ENCODE measurements at regions not wholly inside any gene's neighbourhood (a gene's known extent, or its start where the extent isn't known, plus 50 kb on each side); places are given as distances from the start of the nearest gene placed in this dataset.

GRCh38 chr2:226211439-226211838, 588.2 kb downstream of the IRS1 start:
- ATAC-seq (no peak), FAIRE-seq (no peak), DNase-seq (ENCODE audit: low spot score) (no peak)
- ChIA-PET CTCF (ENCODE audit: low intra/inter-chr PET ratio, low total read pairs) (no interaction called here), POLR2A (no interaction called here)
- TF ChIP-seq NR2C2 (CRISPR knock-in tag; IDR thresholded peaks at IDR 0.05; ENCODE audit: borderline replicate concordance) (no peak), SOX13 (IDR thresholded peaks at IDR 0.05) (no peak), SOX13 (CRISPR knock-in tag; conservative IDR thresholded peaks at IDR 0.05 in 1 of 2, IDR thresholded peaks at IDR 0.05 in 1 of 2) (peak in 1 of 2 experiments; percentile 79; a peak in 2 of 4 replicates), ZNF501 (CRISPR knock-in tag; IDR thresholded peaks at IDR 0.05) (no peak), CCDC6 (CRISPR knock-in tag; IDR thresholded peaks at IDR 0.05) (no peak), SOX5 (CRISPR knock-in tag; IDR thresholded peaks at IDR 0.05; ENCODE audit: borderline replicate concordance) (peak; percentile 36; the same call in 1 of the 2 replicates), KAT8 (CRISPR knock-in tag; IDR thresholded peaks at IDR 0.05) (no peak)
- TF ChIP-seq, protein P1, sequence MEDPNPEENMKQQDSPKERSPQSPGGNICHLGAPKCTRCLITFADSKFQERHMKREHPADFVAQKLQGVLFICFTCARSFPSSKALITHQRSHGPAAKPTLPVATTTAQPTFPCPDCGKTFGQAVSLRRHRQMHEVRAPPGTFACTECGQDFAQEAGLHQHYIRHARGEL (CRISPR knock-in tag; IDR thresholded peaks at IDR 0.05), result no peak
- Histone ChIP-seq H3K79me2 (ENCODE audit: insufficient read depth, low read length) (no peaks in the 10 kb centered on the region), H3K27me3 (ENCODE audit: control insufficient read depth in 1 of 2, insufficient read depth in 2 of 2, low read length in 2 of 2) (no peaks in the 10 kb centered on the region), H4K20me1 (ENCODE audit: insufficient read depth, low read length) (no peaks in the 10 kb centered on the region), H3K9me3 (ENCODE audit: low read length) (no peaks in the 10 kb centered on the region), H3K27ac (ENCODE audit: extremely low read length, insufficient read depth, low read length) (no peak overlapping the region), H2AFZ (ENCODE audit: low read length) (no peak overlapping the region), H3K36me3 (replicated peaks in 1 of 2; ENCODE audit: control insufficient read depth in 1 of 2, insufficient read depth in 2 of 2, low read length in 2 of 2) (no peaks in the 10 kb centered on the region), H3K9ac (ENCODE audit: insufficient read depth, low read depth, low read length) (no peak overlapping the region), H3K4me1 (ENCODE audit: insufficient read depth, low read length) (0 out of 2 replicates have a peak, but pooled peaks cover 10% of the 10 kb centered on the region), H3K4me2 (ENCODE audit: low read depth, low read length) (no peak overlapping the region), H3K4me3 (replicated peaks in 1 of 3; ENCODE audit: insufficient read depth in 1 of 3, low read depth in 2 of 3, low read length in 3 of 3) (no peak overlapping the region)
- in situ Hi-C loops (cut with HindIII; ENCODE audit: extremely low pct_ligation_motif_present, low pct_unique_long_range_greater_than_20kb), result loop anchor here (10.0 kb wide), 1 partner anchor 583 kb away; the partner anchor contains the start of gene IRS1
- 93% methylated on average over 1 of the region's 1 CpG for WGBS (ENCODE audit: low lambda C conversion rate)
- no TSS peak for BruUV-seq (replicated peaks)
- intact Hi-C loops (cut with micrococcal nuclease; ENCODE audit: unreplicated experiment), result loop anchor here (10.0 kb wide), 3 partner anchors 403 to 773 kb away; no protein-coding TSS in a partner anchor

DNA sequence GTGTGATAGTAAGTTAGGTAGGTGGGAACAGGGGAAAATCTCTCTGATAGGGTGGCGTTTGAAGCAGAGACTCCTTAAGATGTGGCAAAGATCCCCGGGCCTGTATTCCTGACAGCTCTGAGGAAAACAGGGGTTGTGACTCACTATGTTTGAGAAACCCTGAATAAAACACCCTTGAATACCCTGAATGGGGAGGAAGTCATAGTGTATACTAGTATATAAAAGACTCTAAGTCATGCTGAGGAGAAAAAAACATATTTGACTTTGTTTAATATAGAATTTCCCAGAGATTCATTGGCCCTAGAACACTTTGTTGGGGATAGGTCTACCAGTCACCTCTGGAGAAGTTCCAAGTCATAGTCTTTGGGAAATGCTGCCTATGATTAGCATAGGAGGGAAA, 590.9 kb downstream of the IRS1 start:
- 0 out of 2 replicates have a peak, but pooled peaks cover 4% of the 10 kb centered on the region for H3K4me1 ChIP-seq (ENCODE audit: insufficient read depth, low read length)
- CTCF ChIA-PET (ENCODE audit: low intra/inter-chr PET ratio, low total read pairs), result no interaction called here
- no peak for DNase-seq (ENCODE audit: low spot score)
- H4K20me1 ChIP-seq (ENCODE audit: insufficient read depth, low read length), result no peaks in the 10 kb centered on the region
- no peak overlapping the region for H3K9ac ChIP-seq (ENCODE audit: insufficient read depth, low read depth, low read length)
- TF ChIP-seq SKIL (CRISPR knock-in tag; IDR thresholded peaks at IDR 0.05; ENCODE audit: borderline replicate concordance) (no peak), FOXO1 (CRISPR knock-in tag; IDR thresholded peaks at IDR 0.05) (no peak)
- BruUV-seq (replicated peaks), result no TSS peak
- in situ Hi-C loops (cut with HindIII; ENCODE audit: extremely low pct_ligation_motif_present, low pct_unique_long_range_greater_than_20kb) (no loop called here), intact Hi-C loops (cut with micrococcal nuclease; ENCODE audit: unreplicated experiment) (no loop called here)
- ATAC-seq, result no peak
- no peak for FAIRE-seq
- no peak overlapping the region for H2AFZ ChIP-seq (ENCODE audit: low read length)
- no peaks in the 10 kb centered on the region for H3K9me3 ChIP-seq (ENCODE audit: low read length)
- no peak overlapping the region for H3K27ac ChIP-seq (ENCODE audit: extremely low read length, insufficient read depth, low read length)
- WGBS (ENCODE audit: low lambda C conversion rate), result 82% methylated on average over 2 of the region's 2 CpGs
- no peak overlapping the region for H3K4me3 ChIP-seq (replicated peaks in 1 of 3; ENCODE audit: insufficient read depth in 1 of 3, low read depth in 2 of 3, low read length in 3 of 3)
- H3K4me2 ChIP-seq (ENCODE audit: low read depth, low read length), result no peak overlapping the region
- no peaks in the 10 kb centered on the region for H3K79me2 ChIP-seq (ENCODE audit: insufficient read depth, low read length)
- no peaks in the 10 kb centered on the region for H3K36me3 ChIP-seq (replicated peaks in 1 of 2; ENCODE audit: control insufficient read depth in 1 of 2, insufficient read depth in 2 of 2, low read length in 2 of 2)
- POLR2A ChIA-PET, result no interaction called here
- no peaks in the 10 kb centered on the region for H3K27me3 ChIP-seq (ENCODE audit: control insufficient read depth in 1 of 2, insufficient read depth in 2 of 2, low read length in 2 of 2)
